IMR-90 (cell line): ENCODE measurements at regions not wholly inside any gene's neighbourhood (a gene's known extent, or its start where the extent isn't known, plus 50 kb on each side); places are given as distances from the start of the nearest gene placed in this dataset.

Experiments used
- BHLHE40 ChIP-seq: fragments of 150-350 bp; IDR thresholded peaks from 2 replicates; pipeline ENCODE4 v1.6.1; 2016; ENCODE audit warnings: mild to moderate bottlenecking, low read depth, low read length
- CTCF ChIP-seq: conservative IDR thresholded peaks from 2 replicates; pipeline ENCODE4 v1.5.1; 2012; ENCODE audit warnings: mild to moderate bottlenecking, low read depth, low read length, improper control_type of control experiment
- FOS ChIP-seq: fragments of 150-350 bp; IDR thresholded peaks from 2 replicates; pipeline ENCODE4 v1.6.1; 2016; ENCODE audit warnings: low read depth, low read length
- MAFK ChIP-seq: IDR thresholded peaks from 2 replicates; pipeline ENCODE4 v1.6.1; 2012; ENCODE audit warnings: low read depth, low read length, improper control_type of control experiment
- MAZ ChIP-seq: IDR thresholded peaks from 2 replicates; pipeline ENCODE4 v1.6.1; 2012; ENCODE audit warnings: low read depth, mild to moderate bottlenecking, low read length, improper control_type of control experiment, moderate library complexity, borderline replicate concordance
- NFE2L2 ChIP-seq: fragments of 150-350 bp; IDR thresholded peaks from 2 replicates; pipeline ENCODE4 v1.6.1; 2016; ENCODE audit warnings: low read depth, mild to moderate bottlenecking, low read length
- POLR2A ChIP-seq: IDR thresholded peaks from 2 replicates; pipeline ENCODE4 v1.6.1; 2012; ENCODE audit warnings: mild to moderate bottlenecking, low read depth, low read length
- RAD21 ChIP-seq: IDR thresholded peaks from 2 replicates; pipeline ENCODE4 v1.6.1; 2012; ENCODE audit warnings: low read length, improper control_type of control experiment
- RCOR1 ChIP-seq: IDR thresholded peaks from 2 replicates; pipeline ENCODE4 v1.6.1; 2012; ENCODE audit warnings: mild to moderate bottlenecking, low read length, improper control_type of control experiment; ENCODE audit not compliant: insufficient replicate concordance
- USF2 ChIP-seq: fragments of 150-350 bp; IDR thresholded peaks from 2 replicates; pipeline ENCODE4 v1.6.1; 2017; ENCODE audit warnings: mild to moderate bottlenecking, antibody characterized with exemption, low read length, low read depth

DNA sequence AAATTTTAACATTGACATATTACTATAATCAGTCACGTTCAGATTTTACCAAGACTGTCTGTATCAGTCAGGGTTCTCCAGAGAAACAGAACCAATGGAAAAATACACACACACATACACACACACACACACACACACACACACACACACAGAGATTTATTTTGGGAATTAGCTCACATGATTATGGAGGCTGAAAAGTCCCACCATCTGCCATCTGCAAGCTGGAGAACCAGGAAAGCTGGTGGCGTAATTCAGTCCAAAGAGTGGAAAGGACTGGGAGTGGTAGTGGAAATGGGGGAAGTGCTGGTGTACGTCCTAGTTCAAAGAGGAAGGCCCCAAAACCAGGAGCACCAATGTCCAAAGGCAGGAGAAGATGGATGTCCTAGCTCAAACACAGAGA is 166.4 kb downstream of the AKAIN1 start:
- TF ChIP-seq MAZ (no peak), POLR2A (no peak), CTCF (no peak), BHLHE40 (no peak), RAD21 (no peak), RCOR1 (no peak), MAFK (no peak), FOS (no peak), NFE2L2 (no peak), USF2 (no peak)
